GM12891 (cell line): ENCODE measurements at regions not wholly inside any gene's neighbourhood (a gene's known extent, or its start where the extent isn't known, plus 50 kb on each side); places are given as distances from the start of the nearest gene placed in this dataset.

Experiments used
- PAX5 ChIP-seq: IDR thresholded peaks from 2 replicates; pipeline ENCODE4 v1.6.1; 2011; ENCODE audit warnings: low read length, moderate library complexity, mild to moderate bottlenecking; ENCODE audit not compliant: insufficient read depth, severe bottlenecking
- POLR2A ChIP-seq: IDR thresholded peaks from 2 replicates; pipeline ENCODE4 v1.6.1; 2011; ENCODE audit warnings: low read depth, low read length, control low read depth
- POLR2AphosphoS5 ChIP-seq: IDR thresholded peaks from 2 replicates; pipeline ENCODE4 v1.6.1; 2011; ENCODE audit warnings: low read depth, low read length, control low read depth
- POU2F2 ChIP-seq: IDR thresholded peaks from 2 replicates; pipeline ENCODE4 v1.6.1; 2011; ENCODE audit warnings: low read depth, mild to moderate bottlenecking, control low read depth, low read length, moderate library complexity
- SPI1 ChIP-seq: IDR thresholded peaks from 2 replicates; pipeline ENCODE4 v1.6.1; 2011; ENCODE audit warnings: low read depth, low read length, control low read depth
- TAF1 ChIP-seq: IDR thresholded peaks from 2 replicates; pipeline ENCODE4 v1.6.1; 2011; ENCODE audit warnings: low read depth, low read length, control low read depth

GRCh38 chr3:20340324-20340928 is 154.4 kb upstream of the SGO1 start:
- TF ChIP-seq POLR2AphosphoS5, result no peak
- no peak for TF ChIP-seq POLR2A
- no peak for TF ChIP-seq POU2F2
- TF ChIP-seq SPI1, result no peak
- TF ChIP-seq TAF1, result no peak
- TF ChIP-seq PAX5, result no peak
